ENCODE measurements at regions not wholly inside any gene's neighbourhood (a gene's known extent, or its start where the extent isn't known, plus 50 kb on each side); places are given as distances from the start of the nearest gene placed in this dataset.

- TF ChIP-seq, protein P1, sequence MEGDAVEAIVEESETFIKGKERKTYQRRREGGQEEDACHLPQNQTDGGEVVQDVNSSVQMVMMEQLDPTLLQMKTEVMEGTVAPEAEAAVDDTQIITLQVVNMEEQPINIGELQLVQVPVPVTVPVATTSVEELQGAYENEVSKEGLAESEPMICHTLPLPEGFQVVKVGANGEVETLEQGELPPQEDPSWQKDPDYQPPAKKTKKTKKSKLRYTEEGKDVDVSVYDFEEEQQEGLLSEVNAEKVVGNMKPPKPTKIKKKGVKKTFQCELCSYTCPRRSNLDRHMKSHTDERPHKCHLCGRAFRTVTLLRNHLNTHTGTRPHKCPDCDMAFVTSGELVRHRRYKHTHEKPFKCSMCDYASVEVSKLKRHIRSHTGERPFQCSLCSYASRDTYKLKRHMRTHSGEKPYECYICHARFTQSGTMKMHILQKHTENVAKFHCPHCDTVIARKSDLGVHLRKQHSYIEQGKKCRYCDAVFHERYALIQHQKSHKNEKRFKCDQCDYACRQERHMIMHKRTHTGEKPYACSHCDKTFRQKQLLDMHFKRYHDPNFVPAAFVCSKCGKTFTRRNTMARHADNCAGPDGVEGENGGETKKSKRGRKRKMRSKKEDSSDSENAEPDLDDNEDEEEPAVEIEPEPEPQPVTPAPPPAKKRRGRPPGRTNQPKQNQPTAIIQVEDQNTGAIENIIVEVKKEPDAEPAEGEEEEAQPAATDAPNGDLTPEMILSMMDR (IDR thresholded peaks at IDR 0.05; ENCODE audit: poor library complexity): no peak
- TF ChIP-seq EZH2 (IDR thresholded peaks at IDR 0.05; ENCODE audit: borderline replicate concordance) (no peak), EZH2phosphoT487 (IDR thresholded peaks at IDR 0.05; ENCODE audit: low read depth, severe bottlenecking, unreplicated experiment) (no peak)
Measured at GRCh38 chr2:129229830-129230441, 749.5 kb upstream of the RAB6C start.
